Spleen (tissue), 11 donors: ENCODE measurements at regions not wholly inside any gene's neighbourhood (a gene's known extent, or its start where the extent isn't known, plus 50 kb on each side); places are given as distances from the start of the nearest gene placed in this dataset.

Experiments used
- DNase-seq: peaks from one replicate; pipeline ENCODE4 v3.0.0-alpha.2; 2020
- H3K27ac ChIP-seq, 8 donors: fragments of 200-600 bp; sonication (generic) in 7 of 8; 1 replicate in 4 of 8; 2 replicates in 4 of 8; pipeline versions ENCODE4 v1.5.0 to v1.8.0; 2016 to 2021; ENCODE audit warnings: inconsistent platforms in 4 of 8, mild to moderate bottlenecking in 4 of 8, moderate library complexity in 1 of 8
- H3K27me3 ChIP-seq, 7 donors: fragments of 200-600 bp; sonication (generic) in 6 of 7; replicated peaks in 1 of 7; 1 replicate in 4 of 7; 2 replicates in 3 of 7; pipeline versions ENCODE4 v1.5.0 to v1.8.0; 2016 to 2021; ENCODE audit warnings: inconsistent platforms in 3 of 7, mild to moderate bottlenecking in 1 of 7
- H3K36me3 ChIP-seq, 6 donors: fragments of 200-600 bp; sonication (generic) in 5 of 6; 1 replicate in 4 of 6; 2 replicates in 2 of 6; pipeline versions ENCODE4 v1.5.0 to v1.8.0; 2016 to 2021; ENCODE audit warnings: inconsistent platforms in 2 of 6
- H3K4me1 ChIP-seq, 6 donors: fragments of 200-600 bp; sonication (generic) in 5 of 6; 1 replicate in 3 of 6; 2 replicates in 3 of 6; pipeline versions ENCODE4 v1.5.0 to v1.8.0; 2016 to 2021; ENCODE audit warnings: inconsistent platforms in 3 of 6
- H3K4me3 ChIP-seq, 8 donors: fragments of 200-600 bp; sonication (generic) in 7 of 8; 1 replicate in 4 of 8; 2 replicates in 4 of 8; pipeline versions ENCODE4 v1.5.0 to v1.8.0; 2016 to 2021; ENCODE audit warnings: inconsistent platforms in 4 of 8, mild to moderate bottlenecking in 4 of 8, moderate library complexity in 2 of 8
- H3K9me3 ChIP-seq, 8 donors: fragments of 200-600 bp; sonication (generic) in 7 of 8; 1 replicate in 4 of 8; 2 replicates in 4 of 8; pipeline versions ENCODE4 v1.5.0 to v1.8.0; 2016 to 2021; ENCODE audit warnings: inconsistent platforms in 4 of 8
- CTCF ChIP-seq, 11 experiments: fragments of 200-600 bp in 7 of 11; fragments of 450-650 bp in 4 of 11; sonication (generic) in 4 of 11; IDR thresholded peaks in 8 of 11; conservative IDR thresholded peaks in 3 of 11; 1 replicate in 7 of 11; 2 replicates in 4 of 11; pipeline versions ENCODE4 v1.4.0 to v1.8.0; 2016 to 2021; ENCODE audit warnings: antibody characterized with exemption in 11 of 11, inconsistent platforms in 4 of 11, mild to moderate bottlenecking in 1 of 11
- POLR2A ChIP-seq, 3 donors: fragments of 450-650 bp; IDR thresholded peaks; one replicate each; pipeline ENCODE4 v1.5.1; 2017; ENCODE audit warnings: antibody characterized with exemption in 3 of 3, mild to moderate bottlenecking in 1 of 3
- POLR2AphosphoS5 ChIP-seq, 3 donors: sonication (generic); formaldehyde crosslinking; IDR thresholded peaks; one replicate each; pipeline ENCODE4 v1.5.1; 2017; ENCODE audit warnings: antibody characterized with exemption in 3 of 3
- WGBS, 5 donors: extraction: QIAGEN DNeasy Blood & Tissue Kit in 3 of 5; methylation state at CpG; one replicate each; pipeline versions ENCODE4 v1.1.5 to v1.1.7; 2013 to 2018; 5-methylcytosine and 5-hydroxymethylcytosine counted together
- intact Hi-C: fragments of 100-400 bp; cut with DNase I; formaldehyde crosslinking; loops from one replicate; pipeline ENCODE4 v1.15.0; 2023; ENCODE audit warnings: low total_unique reads
- donor health status: healthy with polysubstance abuse.
- donor health status: DM: no; HTN: no; CAD: no; lungs with moderate emphysema.
- donor health status: DM: no; HTN: no; CAD: no.
- donor health status: Bipolar disorder and iron deficiency.
- donor health status: healthy.
- donor health status: DM: no; HTN: no; CAD: no.
- donor health status: DM: yes; HTN: yes; CAD: no.

GRCh38 chr2:240304746-240305161 is 130.7 kb upstream of the GPC1 start:
- Histone ChIP-seq H3K36me3 (no peaks in the 10 kb centered on the region), H3K4me3 (no peak overlapping the region), H3K9me3 (no peaks in the 10 kb centered on the region), H3K4me1 (no peaks in the 10 kb centered on the region), H3K27me3 (peaks cover 0 to 34% (median 0%) of the 10 kb centered on the region in 7 donors), H3K27ac (no peak overlapping the region)
- intact Hi-C loops: no loop called here
- peak; percentile 23 for DNase-seq
- 77 to 87% (median 79%) methylated on average over 12 of the region's 12 CpGs for WGBS, 5 donors
- TF ChIP-seq POLR2A (IDR thresholded peaks at IDR 0.05): no peak
- no peak for TF ChIP-seq POLR2AphosphoS5 (IDR thresholded peaks at IDR 0.05)
- no peak for TF ChIP-seq CTCF (IDR thresholded peaks at IDR 0.05 in 8 of 11, conservative IDR thresholded peaks at IDR 0.05 in 3 of 11)

GRCh38 chr2:240305369-240305962 is 130.0 kb upstream of the GPC1 start:
- Histone ChIP-seq H3K9me3 (no peaks in the 10 kb centered on the region), H3K36me3 (no peaks in the 10 kb centered on the region), H3K4me3 (no peak overlapping the region), H3K27ac (no peak overlapping the region), H3K4me1 (no peaks in the 10 kb centered on the region), H3K27me3 (peaks cover 0 to 38% (median 0%) of the 10 kb centered on the region in 7 donors)
- WGBS, 5 donors: 64 to 73% (median 68%) methylated on average over 20 of the region's 20 CpGs
- DNase-seq: peak; percentile 4
- TF ChIP-seq CTCF (IDR thresholded peaks at IDR 0.05 in 8 of 11, conservative IDR thresholded peaks at IDR 0.05 in 3 of 11): no peak
- TF ChIP-seq POLR2A (IDR thresholded peaks at IDR 0.05): no peak
- no peak for TF ChIP-seq POLR2AphosphoS5 (IDR thresholded peaks at IDR 0.05)
- intact Hi-C loops: no loop called here

GRCh38 chr2:240306185-240306584 is 129.3 kb upstream of the GPC1 start:
- no peak overlapping the region for H3K27ac ChIP-seq
- WGBS, 5 donors: 91 to 98% (median 95%) methylated on average over 9 of the region's 9 CpGs
- DNase-seq: no peak
- H3K4me1 ChIP-seq: no peaks in the 10 kb centered on the region
- H3K27me3 ChIP-seq: peaks cover 0 to 36% (median 0%) of the 10 kb centered on the region in 7 donors
- no peaks in the 10 kb centered on the region for H3K9me3 ChIP-seq
- no peak overlapping the region for H3K4me3 ChIP-seq
- TF ChIP-seq POLR2AphosphoS5 (IDR thresholded peaks at IDR 0.05): no peak
- TF ChIP-seq POLR2A (IDR thresholded peaks at IDR 0.05): no peak
- no peak for TF ChIP-seq CTCF (IDR thresholded peaks at IDR 0.05 in 8 of 11, conservative IDR thresholded peaks at IDR 0.05 in 3 of 11)
- H3K36me3 ChIP-seq: no peaks in the 10 kb centered on the region
- intact Hi-C loops: no loop called here

GRCh38 chr2:240308111-240308651 is 127.3 kb upstream of the GPC1 start:
- TF ChIP-seq CTCF (IDR thresholded peaks at IDR 0.05 in 8 of 11, conservative IDR thresholded peaks at IDR 0.05 in 3 of 11): no peak
- no peak for TF ChIP-seq POLR2AphosphoS5 (IDR thresholded peaks at IDR 0.05)
- no peak for TF ChIP-seq POLR2A (IDR thresholded peaks at IDR 0.05)
- DNase-seq: no peak
- no peaks in the 10 kb centered on the region for H3K4me1 ChIP-seq
- H3K27me3 ChIP-seq: peaks cover 0 to 41% (median 0%) of the 10 kb centered on the region in 7 donors
- intact Hi-C loops: no loop called here
- H3K27ac ChIP-seq: no peak overlapping the region
- no peaks in the 10 kb centered on the region for H3K36me3 ChIP-seq
- WGBS, 5 donors: 82 to 92% (median 88%) methylated on average over 6 to 17 of the region's 17 CpGs
- H3K9me3 ChIP-seq: peaks cover 0 to 4% (median 0%) of the 10 kb centered on the region in 8 donors
- no peak overlapping the region for H3K4me3 ChIP-seq
